GM19023 (cell line): ENCODE measurements at regions not wholly inside any gene's neighbourhood (a gene's known extent, or its start where the extent isn't known, plus 50 kb on each side); places are given as distances from the start of the nearest gene placed in this dataset.

Source experiments
- ATAC-seq: cut with Tn5 transposase; IDR thresholded peaks from one replicate; pipeline ENCODE4 v1.9.1; 2021; ENCODE audit warnings: mild to moderate bottlenecking, moderate library complexity; ENCODE audit not compliant: unreplicated experiment

GRCh38 chr15:96270581-96271172 lies 59.8 kb upstream of the NR2F2 start:
- ATAC-seq, result no peak

GRCh38 chr15:96272427-96272826 lies 58.1 kb upstream of the NR2F2 start:
- no peak for ATAC-seq

- ATAC-seq, result no peak
These were observed 57.0 kb upstream of the NR2F2 start for GRCh38 chr15:96273317-96274086.

- ATAC-seq, result no peak
These were observed 56.4 kb upstream of the NR2F2 start for GRCh38 chr15:96274087-96274440.

GRCh38 chr15:96274698-96275097 lies 55.8 kb upstream of the NR2F2 start:
- ATAC-seq, result no peak

GRCh38 chr15:96276438-96277210 lies 53.9 kb upstream of the NR2F2 start:
- ATAC-seq, result no peak
